Muscle layer of colon (tissue), 2 donors: ENCODE measurements at regions not wholly inside any gene's neighbourhood (a gene's known extent, or its start where the extent isn't known, plus 50 kb on each side); places are given as distances from the start of the nearest gene placed in this dataset.

Experiments
- H3K27ac ChIP-seq: one replicate; pipeline ENCODE4 v1.7.0; 2013; ENCODE audit warnings: low read depth, mild to moderate bottlenecking, low read length, moderate library complexity
- H3K27me3 ChIP-seq, 2 donors: one replicate each; pipeline ENCODE4 v1.7.0; 2013; ENCODE audit warnings: low read length in 2 of 2, mild to moderate bottlenecking in 2 of 2; ENCODE audit not compliant: insufficient read depth in 2 of 2, control insufficient read depth in 1 of 2
- H3K36me3 ChIP-seq: one replicate; pipeline ENCODE4 v1.7.0; 2013; ENCODE audit warnings: mild to moderate bottlenecking, low read length; ENCODE audit not compliant: insufficient read depth
- H3K4me1 ChIP-seq: one replicate; pipeline ENCODE4 v1.7.0; 2013; ENCODE audit warnings: mild to moderate bottlenecking, low read length; ENCODE audit not compliant: insufficient read depth
- H3K4me3 ChIP-seq, 2 donors: one replicate each; pipeline ENCODE4 v1.7.0; 2013; ENCODE audit warnings: low read length in 2 of 2, low read depth in 1 of 2, mild to moderate bottlenecking in 1 of 2, moderate library complexity in 1 of 2
- H3K9ac ChIP-seq: one replicate; pipeline ENCODE4 v1.7.0; 2013; ENCODE audit warnings: low read length
- H3K9me3 ChIP-seq: one replicate; pipeline ENCODE4 v1.7.0; 2013; ENCODE audit warnings: mild to moderate bottlenecking, low read length
- donor health status: abdominal sarcoma.
- donor health status: Adenocarcinoma of cecum.

DNA sequence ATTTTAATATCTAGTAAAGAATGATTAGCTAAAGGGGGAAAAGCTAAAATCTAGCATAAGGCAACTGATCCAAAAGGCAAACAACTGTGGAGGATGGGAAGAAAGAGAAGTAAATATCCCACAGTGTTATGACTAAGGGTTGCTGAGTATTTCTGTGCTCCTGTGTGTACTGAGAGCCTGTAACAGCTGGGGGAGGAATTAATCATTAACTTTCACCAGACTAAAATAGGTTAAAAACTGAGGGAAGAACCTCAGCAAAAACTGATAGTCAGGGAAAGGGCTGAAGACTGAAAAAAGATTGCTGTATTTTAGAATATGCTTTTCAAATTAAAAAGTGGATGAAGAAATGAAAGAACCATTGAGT lies 365.9 kb downstream of the CXXC4 start:
- Histone ChIP-seq H3K36me3 (no peaks in the 10 kb centered on the region), H3K27ac (no peak overlapping the region), H3K27me3 (no peaks in the 10 kb centered on the region), H3K4me3 (no peak overlapping the region), H3K4me1 (no peaks in the 10 kb centered on the region), H3K9ac (no peak overlapping the region), H3K9me3 (no peaks in the 10 kb centered on the region)

DNA sequence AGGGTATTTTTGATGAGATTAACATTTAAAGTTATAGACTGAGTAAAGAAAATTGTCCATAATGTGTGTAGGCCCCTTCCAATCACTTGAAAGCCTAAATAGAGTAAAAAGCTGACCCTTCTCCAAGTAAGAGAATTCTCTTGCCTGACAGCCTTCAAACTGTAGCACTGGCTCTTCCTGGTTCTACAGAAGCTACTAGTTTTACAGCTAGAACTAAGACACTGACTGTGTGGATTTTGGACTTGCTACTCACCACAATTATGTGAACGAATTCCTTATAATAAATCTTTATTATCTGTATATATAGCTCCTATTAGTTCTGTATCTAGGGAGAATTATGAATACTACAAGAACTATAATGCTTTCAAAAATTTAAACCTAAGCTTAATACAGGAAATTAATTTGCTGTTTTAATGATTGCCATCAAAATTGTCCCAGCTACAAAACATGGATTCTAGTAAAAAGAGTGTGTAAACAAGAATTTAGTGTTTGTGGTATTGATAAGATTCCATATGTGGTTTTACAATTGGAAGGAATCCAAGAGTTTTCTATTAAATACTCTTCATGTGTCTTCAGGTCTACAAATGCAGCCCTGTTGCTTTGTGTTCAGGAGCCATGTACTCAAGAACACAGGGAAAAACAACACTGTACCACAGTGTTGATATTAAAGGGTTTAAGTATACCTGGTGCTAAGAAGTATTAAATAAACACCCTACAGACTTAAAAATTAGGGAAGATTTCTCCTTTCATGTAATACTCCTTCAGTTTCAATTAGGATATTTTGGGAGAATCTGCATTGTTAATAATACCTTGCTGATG lies 366.5 kb downstream of the CXXC4 start:
- no peaks in the 10 kb centered on the region for H3K9me3 ChIP-seq
- H3K9ac ChIP-seq: no peak overlapping the region
- no peaks in the 10 kb centered on the region for H3K27me3 ChIP-seq
- no peaks in the 10 kb centered on the region for H3K4me1 ChIP-seq
- H3K27ac ChIP-seq: no peak overlapping the region
- H3K36me3 ChIP-seq: no peaks in the 10 kb centered on the region
- H3K4me3 ChIP-seq: no peak overlapping the region

DNA sequence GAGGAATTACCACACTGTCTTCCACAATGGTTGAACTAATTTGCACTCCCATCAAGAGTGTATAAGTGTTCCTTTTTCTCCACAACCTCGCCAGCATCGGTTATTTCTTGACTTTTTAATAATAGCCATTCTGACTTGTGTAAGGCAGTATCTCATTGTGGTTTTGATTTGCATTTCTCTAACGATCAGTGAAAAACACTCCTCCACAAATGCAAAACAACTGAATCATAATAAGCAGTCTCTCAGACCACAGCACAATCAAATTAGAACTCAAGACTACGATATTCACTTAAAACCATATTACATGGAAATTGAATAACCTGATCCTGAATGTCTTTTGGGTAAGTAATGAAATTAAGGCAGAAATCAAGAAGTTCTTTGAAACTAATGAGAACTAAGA lies 371.7 kb downstream of the CXXC4 start:
- H3K9ac ChIP-seq: no peak overlapping the region
- H3K4me1 ChIP-seq: no peaks in the 10 kb centered on the region
- H3K36me3 ChIP-seq: no peaks in the 10 kb centered on the region
- H3K27ac ChIP-seq: no peak overlapping the region
- H3K27me3 ChIP-seq: no peaks in the 10 kb centered on the region
- no peak overlapping the region for H3K4me3 ChIP-seq
- H3K9me3 ChIP-seq: no peaks in the 10 kb centered on the region

DNA sequence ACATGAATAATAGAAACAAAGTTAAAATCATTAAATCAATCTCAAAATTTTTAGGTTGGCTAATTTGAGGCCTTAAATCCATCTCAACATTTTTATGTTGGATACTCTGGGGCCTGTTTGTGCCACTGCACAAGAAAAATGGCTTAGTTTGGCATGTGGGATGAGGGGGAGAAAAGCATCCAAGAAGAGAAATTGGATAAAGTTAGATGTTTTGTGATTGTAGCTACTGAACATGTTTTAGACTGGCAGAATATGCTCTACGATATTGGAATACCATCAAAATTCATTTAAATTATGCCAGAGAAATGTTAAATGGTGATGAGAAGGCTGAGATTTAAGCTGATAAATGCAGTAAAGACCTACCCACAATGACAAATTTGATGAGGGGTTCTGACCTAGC lies 376.9 kb downstream of the CXXC4 start:
- H3K4me3 ChIP-seq: no peak overlapping the region
- no peak overlapping the region for H3K27ac ChIP-seq
- no peaks in the 10 kb centered on the region for H3K9me3 ChIP-seq
- H3K4me1 ChIP-seq: no peaks in the 10 kb centered on the region
- H3K27me3 ChIP-seq: no peaks in the 10 kb centered on the region
- no peaks in the 10 kb centered on the region for H3K36me3 ChIP-seq
- H3K9ac ChIP-seq: no peak overlapping the region

DNA sequence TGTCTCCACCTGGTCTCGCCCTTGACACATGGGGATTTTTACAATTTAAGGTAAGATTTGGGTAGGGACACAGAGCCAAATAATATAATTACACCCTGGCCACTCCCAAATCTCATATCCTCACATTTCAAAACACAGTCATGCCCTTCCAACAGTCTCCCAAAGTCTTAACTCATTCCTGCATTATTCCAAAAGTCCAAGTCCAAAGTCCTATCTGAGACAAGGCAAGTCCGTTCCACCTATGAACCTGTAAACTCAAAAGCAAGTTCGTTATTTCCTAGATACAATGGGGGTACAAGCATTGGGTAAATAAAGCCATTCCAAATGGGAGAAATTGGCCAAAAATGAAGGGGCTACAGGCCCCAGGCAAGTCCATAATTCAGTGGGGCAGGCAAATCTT lies 380.8 kb downstream of the CXXC4 start:
- Histone ChIP-seq H3K4me1 (no peaks in the 10 kb centered on the region), H3K4me3 (no peak overlapping the region), H3K9ac (no peak overlapping the region), H3K27ac (no peak overlapping the region), H3K9me3 (no peaks in the 10 kb centered on the region), H3K27me3 (no peaks in the 10 kb centered on the region), H3K36me3 (no peaks in the 10 kb centered on the region)

DNA sequence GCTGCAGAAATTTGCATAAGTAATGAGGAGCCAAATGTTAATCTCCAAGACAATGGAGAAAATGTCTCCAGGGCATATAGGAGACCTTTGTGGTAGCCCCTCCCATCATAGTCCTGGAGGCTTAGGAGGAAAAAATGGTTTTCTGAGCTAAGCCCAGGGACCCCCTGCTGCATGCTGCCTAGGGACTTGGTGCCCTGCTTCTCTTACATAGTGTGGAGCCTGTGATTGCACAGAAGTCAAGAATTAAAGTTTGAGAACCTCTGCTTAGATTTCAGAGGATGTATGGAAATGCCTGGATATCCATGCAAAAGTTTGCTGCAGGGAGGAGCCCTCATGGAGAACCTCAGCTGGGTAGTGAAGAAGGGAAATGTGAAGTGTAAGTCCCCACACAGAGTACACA lies 379.4 kb upstream of the TACR3 start:
- Histone ChIP-seq H3K4me3 (no peak overlapping the region), H3K36me3 (no peaks in the 10 kb centered on the region), H3K4me1 (no peaks in the 10 kb centered on the region), H3K27me3 (no peaks in the 10 kb centered on the region), H3K9ac (no peak overlapping the region), H3K27ac (no peak overlapping the region), H3K9me3 (no peaks in the 10 kb centered on the region)

DNA sequence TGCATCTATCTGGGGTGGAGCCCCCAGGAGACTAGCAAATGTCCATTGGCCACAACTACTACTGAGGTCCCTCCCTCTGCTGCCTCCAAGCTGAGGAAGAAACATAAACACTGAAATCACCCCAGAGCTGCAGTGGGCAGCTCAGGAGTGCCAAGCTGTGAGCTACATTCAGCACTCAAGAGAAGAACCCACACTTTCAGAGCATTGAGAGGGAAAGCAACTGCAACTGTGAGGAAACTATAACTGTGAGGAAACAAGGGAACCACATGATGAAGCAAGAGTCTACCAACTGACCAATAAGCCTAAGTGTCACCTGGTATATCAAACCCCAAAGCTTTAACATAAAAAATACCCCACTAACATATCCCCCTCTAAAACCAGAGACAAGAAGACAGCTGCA lies 373.5 kb upstream of the TACR3 start:
- H3K4me3 ChIP-seq: no peak overlapping the region
- no peaks in the 10 kb centered on the region for H3K9me3 ChIP-seq
- no peaks in the 10 kb centered on the region for H3K4me1 ChIP-seq
- no peak overlapping the region for H3K27ac ChIP-seq
- no peak overlapping the region for H3K9ac ChIP-seq
- no peaks in the 10 kb centered on the region for H3K36me3 ChIP-seq
- H3K27me3 ChIP-seq: no peaks in the 10 kb centered on the region

DNA sequence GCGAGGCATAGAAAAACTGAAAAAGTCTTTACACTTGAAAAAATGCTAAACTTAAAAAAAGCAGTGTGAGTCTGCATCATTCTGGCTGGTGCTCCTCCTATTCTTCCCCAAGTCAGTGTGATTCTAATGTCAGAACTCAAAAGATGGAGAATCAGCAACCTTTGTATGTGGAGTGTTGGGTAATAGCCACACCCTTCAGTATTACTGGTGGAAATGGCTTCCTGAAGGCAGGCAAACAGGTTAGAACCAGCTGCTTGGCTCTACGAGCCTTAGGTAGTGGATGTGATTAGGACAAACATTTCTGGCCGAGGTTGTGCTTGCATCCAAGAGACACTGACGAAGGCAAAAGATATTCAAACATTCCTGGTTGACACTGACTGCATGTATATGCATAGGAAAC lies 353.4 kb upstream of the TACR3 start:
- H3K36me3 ChIP-seq: no peaks in the 10 kb centered on the region
- no peaks in the 10 kb centered on the region for H3K9me3 ChIP-seq
- no peaks in the 10 kb centered on the region for H3K27me3 ChIP-seq
- no peak overlapping the region for H3K4me3 ChIP-seq
- no peaks in the 10 kb centered on the region for H3K4me1 ChIP-seq
- no peak overlapping the region for H3K9ac ChIP-seq
- no peak overlapping the region for H3K27ac ChIP-seq

DNA sequence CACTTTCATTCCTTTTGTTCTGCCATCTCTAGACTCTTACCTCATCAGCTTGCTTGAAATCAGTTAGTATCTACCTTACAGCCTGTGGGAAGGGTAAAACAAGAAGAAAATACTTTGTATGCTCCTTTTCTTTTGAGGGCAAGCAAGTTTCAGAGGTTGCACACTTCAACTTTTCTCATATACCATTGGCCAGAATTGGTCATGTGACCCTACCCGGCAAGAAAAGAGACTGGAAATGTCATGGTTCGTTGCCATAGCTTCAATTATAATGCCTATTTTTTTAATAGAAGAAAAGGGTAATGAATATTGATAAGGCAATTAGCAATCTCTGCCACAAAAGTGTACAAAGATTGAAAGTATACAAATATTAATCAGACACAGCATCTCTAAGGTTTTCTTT lies 346.7 kb upstream of the TACR3 start:
- Histone ChIP-seq H3K4me1 (no peaks in the 10 kb centered on the region), H3K4me3 (no peak overlapping the region), H3K9ac (no peak overlapping the region), H3K27ac (no peak overlapping the region), H3K27me3 (no peaks in the 10 kb centered on the region), H3K36me3 (no peaks in the 10 kb centered on the region), H3K9me3 (no peaks in the 10 kb centered on the region)

DNA sequence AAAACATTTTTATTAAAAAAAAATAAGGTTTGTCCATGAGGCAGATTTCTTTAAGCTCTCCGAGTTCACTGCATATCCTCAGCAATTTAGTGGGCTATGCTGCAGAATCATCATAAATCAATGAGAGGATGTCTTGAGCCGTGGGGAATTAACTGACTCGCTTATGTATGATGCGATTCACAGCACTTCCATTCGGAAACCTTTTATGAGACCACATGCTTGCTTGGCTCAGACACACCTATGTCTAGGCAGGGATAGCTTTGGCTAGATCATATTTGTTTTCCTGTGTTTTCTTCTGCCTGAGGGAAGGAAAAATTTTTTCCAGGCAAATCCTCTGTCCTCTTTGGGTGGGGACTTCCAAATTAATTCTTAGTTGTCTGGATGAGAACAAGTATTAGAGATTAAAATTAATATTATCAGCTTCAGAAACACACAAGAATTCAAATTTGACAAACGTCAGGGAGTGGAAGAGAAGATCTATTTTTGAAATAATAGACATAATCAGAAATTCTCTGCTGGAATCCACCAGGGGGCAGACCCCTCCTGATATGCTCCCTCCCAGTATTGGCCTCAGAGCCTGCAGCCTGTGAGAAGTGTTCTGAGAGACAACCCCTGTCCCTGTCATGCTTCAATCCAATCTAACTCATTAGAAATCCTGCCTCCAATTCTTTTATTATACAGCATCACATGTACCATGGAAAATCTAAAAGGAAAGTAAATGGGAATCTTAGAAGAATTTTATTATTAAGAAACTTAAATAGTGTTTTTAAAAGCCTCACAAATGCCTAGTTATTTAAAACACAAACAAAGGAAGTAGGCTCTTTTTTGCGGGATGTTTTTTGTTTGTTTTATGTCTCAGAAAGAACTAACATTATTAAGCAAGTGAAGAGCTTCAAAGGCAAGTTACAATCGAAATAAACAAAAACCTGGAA lies 345.1 kb upstream of the TACR3 start:
- no peaks in the 10 kb centered on the region for H3K4me1 ChIP-seq
- no peak overlapping the region for H3K9ac ChIP-seq
- no peak overlapping the region for H3K4me3 ChIP-seq
- H3K27ac ChIP-seq: no peak overlapping the region
- no peaks in the 10 kb centered on the region for H3K27me3 ChIP-seq
- H3K36me3 ChIP-seq: no peaks in the 10 kb centered on the region
- no peaks in the 10 kb centered on the region for H3K9me3 ChIP-seq

DNA sequence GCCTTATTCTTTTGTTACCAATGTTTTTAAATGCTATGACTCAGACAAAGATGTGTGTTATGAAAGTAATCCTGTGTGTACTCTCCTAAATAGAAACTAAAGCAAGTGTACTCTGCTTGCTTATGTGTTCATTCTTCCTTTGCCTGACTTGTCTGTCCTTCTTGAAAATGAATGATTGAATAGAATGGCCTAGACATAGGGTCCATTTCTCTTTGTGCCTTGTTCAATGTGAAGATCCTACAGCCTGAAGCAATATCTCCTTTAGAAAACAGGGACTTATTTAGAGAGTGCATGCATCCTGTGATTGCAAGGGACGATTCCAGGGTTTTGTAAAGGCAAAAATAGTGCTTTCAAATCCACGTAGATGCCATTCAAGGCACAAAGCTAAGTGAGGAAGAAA lies 343.6 kb upstream of the TACR3 start:
- Histone ChIP-seq H3K27me3 (no peaks in the 10 kb centered on the region), H3K9ac (no peak overlapping the region), H3K36me3 (no peaks in the 10 kb centered on the region), H3K4me3 (no peak overlapping the region), H3K27ac (no peak overlapping the region), H3K9me3 (no peaks in the 10 kb centered on the region), H3K4me1 (no peaks in the 10 kb centered on the region)
